Suppressor macrophage treated with lipopolysaccharide for 4 hours (primary cell): ENCODE measurements at regions not wholly inside any gene's neighbourhood (a gene's known extent, or its start where the extent isn't known, plus 50 kb on each side); places are given as distances from the start of the nearest gene placed in this dataset.
"Not testable (repeated sequence)": the region's sequence is repeated elsewhere in the genome, so short reads cannot be mapped to it uniquely, and the experiment has no call there.

Experiments
- DNase-seq: peaks from one replicate; pipeline ENCODE4 v3.0.0-alpha.2; 2020

GRCh38 chr22:42217752-42218280, 52.6 kb downstream of the TCF20 start:
- DNase-seq: no peak

GRCh38 chr22:42217019-42217751, 53.3 kb downstream of the TCF20 start:
- DNase-seq: peak; percentile 14

GRCh38 chr22:42214633-42215415, 55.6 kb downstream of the TCF20 start:
- no peak for DNase-seq

DNA sequence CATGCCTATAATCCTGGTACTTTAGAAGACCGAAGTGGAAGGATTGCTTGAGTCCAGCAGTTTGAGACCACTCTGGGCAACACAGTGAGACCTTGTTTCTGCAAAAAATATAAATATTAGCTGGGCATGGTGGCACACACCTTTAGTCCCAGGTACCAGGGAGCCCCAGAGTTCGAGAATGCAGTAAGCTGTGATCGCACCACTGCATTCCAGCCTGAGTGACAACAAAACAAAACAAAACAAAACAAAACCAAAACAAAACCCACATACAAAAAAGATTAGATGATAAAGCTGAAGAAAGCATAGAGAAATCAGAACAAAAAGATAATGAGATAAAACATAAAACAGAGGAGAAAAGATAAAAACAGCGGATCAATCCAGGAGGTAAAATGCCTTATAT, 62.1 kb downstream of the TCF20 start:
- no peak for DNase-seq

- peak; percentile 16 for DNase-seq
Measured at GRCh38 chr22:42207918-42208317, 62.5 kb downstream of the TCF20 start.

DNA sequence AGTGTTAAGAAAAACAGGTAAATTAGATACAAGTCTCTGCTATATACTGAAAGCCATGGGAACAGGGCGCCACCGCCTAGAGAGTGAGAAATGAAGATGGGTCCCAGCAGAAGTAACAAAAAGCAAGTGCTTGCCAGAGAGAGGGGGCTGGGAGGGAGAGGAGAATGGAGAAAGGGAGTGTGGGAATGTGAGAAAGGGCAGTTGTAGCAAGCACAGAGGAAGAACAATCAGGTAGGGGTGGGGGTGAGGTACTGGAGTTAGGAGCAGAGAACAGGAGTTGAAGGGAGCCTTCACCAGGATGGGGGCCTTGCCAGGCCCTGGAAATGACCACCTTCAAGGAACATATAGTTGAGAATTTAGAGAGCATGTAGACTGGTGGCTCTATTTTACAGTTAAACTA, 66.8 kb downstream of the TCF20 start:
- DNase-seq: no peak

DNA sequence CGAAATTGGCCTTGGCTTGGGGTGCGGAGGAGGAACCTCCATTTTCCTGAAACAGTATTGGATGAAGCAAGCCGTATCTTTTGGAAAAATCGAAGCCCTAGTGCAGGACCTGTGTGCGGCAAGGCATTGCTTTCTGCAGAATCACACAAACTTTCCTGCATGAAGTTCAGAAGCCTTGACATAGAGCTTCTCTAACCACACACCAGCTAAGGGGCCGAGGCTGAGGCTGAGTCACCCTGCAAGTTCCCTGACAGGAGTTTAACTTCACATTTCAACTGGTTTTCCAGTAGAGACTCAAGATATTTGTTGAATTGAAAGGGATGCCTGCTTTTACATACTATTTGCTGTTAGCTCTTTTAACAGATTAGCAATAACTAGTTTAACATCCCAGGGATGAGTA, 67.8 kb downstream of the TCF20 start:
- DNase-seq: peak; percentile 55

GRCh38 chr22:42202048-42202447, 68.4 kb downstream of the TCF20 start:
- peak; percentile 16 for DNase-seq

DNA sequence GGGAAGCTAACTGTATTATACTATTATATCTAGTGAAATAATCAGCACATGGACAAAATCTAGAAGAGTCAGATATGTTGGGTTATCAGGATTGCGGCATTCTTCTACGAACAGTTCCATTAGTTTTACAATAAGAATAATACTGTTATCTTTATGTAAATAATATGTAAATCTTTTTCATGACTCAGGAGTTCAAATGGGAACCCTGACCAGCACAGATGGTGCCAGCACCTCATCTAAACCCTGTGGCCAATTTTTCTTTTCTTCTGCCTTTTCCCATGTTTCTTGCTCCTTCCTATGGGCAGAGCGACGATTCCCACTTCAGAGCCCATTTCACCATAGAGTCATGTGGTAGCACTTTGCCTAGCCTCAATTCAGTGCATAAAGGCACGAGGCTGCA, 68.4 kb upstream of the CYP2D6 start:
- no peak for DNase-seq

- DNase-seq: no peak
Measured at GRCh38 chr22:42198226-42198625, 67.6 kb upstream of the CYP2D6 start.

GRCh38 chr22:42196454-42196853, 65.8 kb upstream of the CYP2D6 start:
- DNase-seq: no peak

GRCh38 chr22:42194953-42195352, 64.3 kb upstream of the CYP2D6 start:
- no peak for DNase-seq

DNA sequence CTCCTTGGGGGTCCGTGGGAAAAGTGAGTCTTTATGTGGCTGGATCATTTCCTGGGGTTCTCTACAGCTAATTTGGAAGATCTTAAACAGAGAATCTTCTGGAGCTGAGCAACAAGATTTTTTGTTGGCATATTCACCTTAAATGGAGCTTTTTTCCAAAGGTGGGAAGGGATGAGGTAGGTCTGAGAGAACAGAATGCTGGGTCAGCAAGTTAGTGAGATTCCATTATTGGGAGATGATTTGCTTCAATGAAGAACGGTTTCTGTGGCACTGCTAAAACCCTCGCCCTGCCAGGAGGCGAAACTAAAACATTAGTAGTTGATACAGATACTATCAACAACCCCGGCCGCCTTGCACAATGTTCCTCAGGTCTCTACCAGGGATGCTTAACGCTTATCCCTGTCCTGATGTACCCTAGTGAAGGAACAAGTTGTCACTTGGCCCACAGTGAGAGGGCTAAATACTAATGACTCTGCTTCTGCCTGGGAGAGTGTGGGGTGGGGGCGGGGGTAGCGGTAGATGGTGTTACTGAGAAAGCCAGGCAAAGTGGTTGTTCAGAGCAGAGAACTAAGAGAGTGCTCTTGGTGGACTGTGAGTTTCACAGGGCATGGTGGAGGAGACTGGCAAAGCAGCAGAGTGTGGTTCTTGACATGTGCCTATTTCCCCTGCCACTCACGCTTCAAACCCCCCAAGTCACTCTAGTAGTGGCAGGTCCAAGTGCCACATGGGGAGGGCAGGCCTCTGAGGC, 63.7 kb upstream of the CYP2D6 start:
- no peak for DNase-seq

DNA sequence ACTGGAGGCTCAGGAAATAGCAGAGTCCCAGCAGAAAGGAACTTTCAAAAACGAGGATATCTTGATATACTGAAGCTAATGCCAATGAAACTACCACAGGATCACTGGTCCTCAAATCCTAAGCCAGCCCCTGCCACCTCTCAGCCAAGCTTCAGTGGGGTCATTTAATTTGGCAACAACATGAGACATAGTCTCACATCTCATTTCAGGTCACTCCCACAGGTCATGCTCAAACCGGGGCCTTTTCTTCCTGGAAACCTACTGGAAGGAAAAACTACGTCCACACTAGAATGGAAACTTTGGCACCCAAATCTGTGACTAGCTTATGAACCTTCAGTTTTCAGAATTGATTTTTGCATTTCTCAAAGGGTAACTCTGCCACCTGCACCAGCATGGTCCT, 61.9 kb upstream of the CYP2D6 start:
- no peak for DNase-seq

GRCh38 chr22:42190274-42190673, 59.7 kb upstream of the CYP2D6 start:
- no peak for DNase-seq

GRCh38 chr22:42189761-42190160, 59.2 kb upstream of the CYP2D6 start:
- no peak for DNase-seq

DNA sequence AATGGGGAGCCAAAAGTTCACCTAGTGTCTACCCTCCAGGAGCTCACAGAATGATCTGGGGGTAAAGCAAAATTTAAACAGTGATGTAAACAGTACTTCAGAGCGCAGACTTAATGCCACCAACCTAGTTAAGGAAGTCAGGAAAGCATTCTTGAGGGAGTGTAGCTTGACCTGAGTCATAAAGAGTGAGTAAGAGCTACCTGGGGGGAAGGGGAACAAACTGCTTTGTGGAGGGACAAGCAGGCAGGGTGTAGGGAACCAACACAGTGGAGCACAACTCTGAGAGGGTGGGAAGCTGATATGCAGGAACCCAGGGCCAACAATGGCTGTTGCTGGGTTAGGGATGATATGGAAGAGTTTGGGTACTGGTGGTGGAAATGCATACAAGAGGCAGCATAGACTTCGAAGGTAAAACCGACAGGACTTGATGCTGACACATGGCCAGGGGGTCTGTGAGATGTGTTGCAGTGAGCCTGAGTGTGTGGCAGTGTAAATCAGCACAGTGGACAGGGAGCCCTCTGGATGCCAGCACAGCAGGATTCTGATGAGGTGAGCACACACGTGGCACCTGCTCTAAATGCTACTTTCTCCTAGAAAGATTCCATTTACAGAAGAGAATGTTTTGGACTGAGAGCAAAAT, 58.3 kb upstream of the CYP2D6 start:
- no peak for DNase-seq

- no peak for DNase-seq
Measured at GRCh38 chr22:42187646-42188045, 57.0 kb upstream of the CYP2D6 start.

DNA sequence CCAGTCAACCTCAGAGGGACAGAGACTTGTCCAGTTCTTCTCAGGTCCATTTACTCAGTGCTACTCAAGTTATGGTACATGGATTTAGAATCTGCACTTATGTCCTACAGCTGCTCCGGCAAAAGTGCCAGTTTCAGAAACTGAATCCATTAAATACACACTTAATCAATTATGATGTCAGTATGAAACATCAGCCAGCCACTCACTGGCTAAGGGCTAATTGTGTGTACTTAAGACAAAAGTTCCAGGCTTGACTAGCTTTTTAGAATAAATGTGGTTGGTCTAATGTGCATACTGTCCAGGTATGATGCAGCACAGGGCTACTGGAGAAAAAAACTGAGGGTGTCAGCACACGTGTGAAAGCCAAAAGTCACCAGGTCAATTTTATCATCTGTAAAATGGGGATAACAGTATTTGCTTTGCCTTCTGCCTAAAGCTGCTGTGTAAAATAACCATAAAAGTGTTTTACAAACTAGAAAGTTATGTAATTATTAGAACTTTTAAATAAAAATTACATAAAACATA, 55.4 kb upstream of the CYP2D6 start:
- no peak for DNase-seq

DNA sequence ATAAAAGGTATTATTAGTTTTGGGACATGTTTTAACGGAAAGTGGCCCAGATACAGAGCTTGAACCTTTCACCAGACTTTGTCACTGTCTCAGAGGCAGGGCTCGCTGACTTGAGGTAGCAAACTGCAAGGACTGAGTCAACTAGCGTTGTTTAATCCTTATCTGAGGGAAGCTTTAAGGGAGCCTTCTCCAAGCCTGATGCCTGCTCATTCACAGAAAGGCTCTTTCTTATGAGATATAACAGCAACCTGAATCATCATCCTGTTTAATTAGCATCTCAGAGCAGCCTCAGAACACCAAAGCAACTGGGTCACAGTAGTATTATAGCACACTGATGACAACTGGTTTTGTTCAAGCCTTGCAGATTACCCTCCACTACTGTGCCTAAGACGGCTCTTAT, 54.2 kb upstream of the CYP2D6 start:
- DNase-seq: no peak

DNA sequence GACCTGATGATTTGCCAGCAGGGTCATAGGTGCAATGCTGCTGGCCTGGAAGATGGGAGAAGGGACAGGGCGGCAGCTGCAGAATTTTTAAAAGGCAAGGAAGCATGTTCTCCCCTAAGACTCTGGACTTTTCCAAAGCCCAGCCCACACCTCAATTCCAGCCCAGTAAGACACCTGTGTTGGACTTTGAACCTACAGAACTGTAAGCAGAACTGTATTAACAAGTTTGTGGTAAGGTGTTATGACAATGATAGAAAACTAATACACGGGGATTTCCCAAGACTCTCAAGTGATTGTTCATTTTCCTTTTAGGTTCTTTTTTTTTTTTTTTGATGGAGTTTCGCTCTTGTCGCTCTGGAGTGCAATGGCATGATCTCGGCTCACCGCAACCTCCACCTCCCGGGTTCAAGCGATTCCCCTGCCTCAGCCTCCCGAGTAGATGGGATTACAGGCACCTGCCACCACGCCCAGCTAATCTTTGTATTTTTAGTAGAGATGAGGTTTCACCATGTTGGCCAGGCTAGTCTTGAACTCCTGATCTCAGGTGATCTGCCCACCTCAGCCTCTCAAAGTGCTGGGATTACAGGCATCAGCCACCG, 53.0 kb upstream of the CYP2D6 start:
- DNase-seq: not testable (repeated sequence)

- DNase-seq: no peak
Measured at GRCh38 chr22:42180349-42180842, 49.8 kb upstream of the CYP2D6 start.
